H7 (cell line): ENCODE measurements at regions not wholly inside any gene's neighbourhood (a gene's known extent, or its start where the extent isn't known, plus 50 kb on each side); places are given as distances from the start of the nearest gene placed in this dataset.
"Not testable (repeated sequence)": the region's sequence is repeated elsewhere in the genome, so short reads cannot be mapped to it uniquely, and the experiment has no call there.

Experiments used
- DNase-seq: peaks from one replicate; pipeline ENCODE4 v3.0.0; 2012
- H3K27me3 ChIP-seq: 2 replicates; pipeline ENCODE4 v1.6.0; 2011; ENCODE audit warnings: mild to moderate bottlenecking, low read length; ENCODE audit not compliant: control insufficient read depth, insufficient read depth
- H3K36me3 ChIP-seq: replicated peaks from 2 replicates; pipeline ENCODE4 v1.5.1; 2011; ENCODE audit warnings: low read length; ENCODE audit not compliant: control insufficient read depth, insufficient read depth
- H3K4me3 ChIP-seq: 2 replicates; pipeline ENCODE4 v1.5.1; 2011; ENCODE audit warnings: low read depth, mild to moderate bottlenecking, control low read depth, low read length, moderate library complexity; ENCODE audit not compliant: insufficient read depth

- no peaks in the 10 kb centered on the region; the same call in 1 of the 2 replicates for H3K27me3 ChIP-seq
- no peaks in the 10 kb centered on the region for H3K36me3 ChIP-seq
- H3K4me3 ChIP-seq, result no peak overlapping the region
- DNase-seq, result peak; percentile 67
Measured at GRCh38 chr18:78813936-78814710, 165.5 kb upstream of the SALL3 start.

- H3K36me3 ChIP-seq, result no peaks in the 10 kb centered on the region
- peak; percentile 65 for DNase-seq
- H3K27me3 ChIP-seq, result no peaks in the 10 kb centered on the region; the same call in 1 of the 2 replicates
- H3K4me3 ChIP-seq, result no peak overlapping the region
Measured at GRCh38 chr18:78814766-78815165, 164.9 kb upstream of the SALL3 start.

- H3K27me3 ChIP-seq, result no peaks in the 10 kb centered on the region; the same call in 1 of the 2 replicates
- H3K36me3 ChIP-seq, result no peaks in the 10 kb centered on the region
- no peak for DNase-seq
- no peak overlapping the region for H3K4me3 ChIP-seq
Measured at GRCh38 chr18:78816114-78816513, 163.5 kb upstream of the SALL3 start.

- DNase-seq, result no peak
- no peaks in the 10 kb centered on the region; the same call in 1 of the 2 replicates for H3K27me3 ChIP-seq
- H3K4me3 ChIP-seq, result no peak overlapping the region
- H3K36me3 ChIP-seq, result no peaks in the 10 kb centered on the region
Measured at GRCh38 chr18:78816916-78817315, 162.7 kb upstream of the SALL3 start.

- Histone ChIP-seq H3K4me3 (no peak overlapping the region), H3K27me3 (no peaks in the 10 kb centered on the region; the same call in 1 of the 2 replicates), H3K36me3 (no peaks in the 10 kb centered on the region)
- no peak for DNase-seq
Measured at GRCh38 chr18:78818495-78818894, 161.1 kb upstream of the SALL3 start.

GRCh38 chr18:78818961-78819360, 160.7 kb upstream of the SALL3 start:
- DNase-seq, result no peak
- Histone ChIP-seq H3K27me3 (no peaks in the 10 kb centered on the region; the same call in 1 of the 2 replicates), H3K36me3 (no peaks in the 10 kb centered on the region), H3K4me3 (no peak overlapping the region)

- Histone ChIP-seq H3K4me3 (no peak overlapping the region), H3K36me3 (no peaks in the 10 kb centered on the region)
- DNase-seq, result no peak
Measured at GRCh38 chr18:78820161-78820834, 159.3 kb upstream of the SALL3 start.

GRCh38 chr18:78821396-78821795, 158.2 kb upstream of the SALL3 start:
- no peaks in the 10 kb centered on the region for H3K27me3 ChIP-seq
- no peaks in the 10 kb centered on the region for H3K36me3 ChIP-seq
- no peak for DNase-seq
- H3K4me3 ChIP-seq, result no peak overlapping the region

More at GRCh38 chr18:78820161-78820834, 159.3 kb upstream of the SALL3 start:
- no peaks in the 10 kb centered on the region for H3K27me3 ChIP-seq

- no peaks in the 10 kb centered on the region for H3K36me3 ChIP-seq
- no peak overlapping the region for H3K4me3 ChIP-seq
- no peaks in the 10 kb centered on the region for H3K27me3 ChIP-seq
- DNase-seq, result no peak
Measured at GRCh38 chr18:78822171-78822948, 157.3 kb upstream of the SALL3 start.

- no peak overlapping the region for H3K4me3 ChIP-seq
- H3K27me3 ChIP-seq, result no peaks in the 10 kb centered on the region
- no peak for DNase-seq
- H3K36me3 ChIP-seq, result no peaks in the 10 kb centered on the region
Measured at GRCh38 chr18:78822949-78823285, 156.7 kb upstream of the SALL3 start.

GRCh38 chr18:78825168-78825567, 154.4 kb upstream of the SALL3 start:
- Histone ChIP-seq H3K27me3 (no peaks in the 10 kb centered on the region), H3K36me3 (no peaks in the 10 kb centered on the region), H3K4me3 (no peak overlapping the region)
- DNase-seq, result peak; percentile 25

- H3K4me3 ChIP-seq, result no peak overlapping the region
- no peaks in the 10 kb centered on the region for H3K27me3 ChIP-seq
- H3K36me3 ChIP-seq, result no peaks in the 10 kb centered on the region
- peak; percentile 16 for DNase-seq
Measured at GRCh38 chr18:78826631-78827030, 153.0 kb upstream of the SALL3 start.

GRCh38 chr18:78827141-78827540, 152.5 kb upstream of the SALL3 start:
- no peak overlapping the region for H3K4me3 ChIP-seq
- peak; percentile 16 for DNase-seq
- no peaks in the 10 kb centered on the region for H3K36me3 ChIP-seq
- H3K27me3 ChIP-seq, result no peaks in the 10 kb centered on the region

- Histone ChIP-seq H3K4me3 (no peak overlapping the region), H3K36me3 (no peaks in the 10 kb centered on the region), H3K27me3 (no peaks in the 10 kb centered on the region)
- peak; percentile 22 for DNase-seq
Measured at GRCh38 chr18:78828131-78828530, 151.5 kb upstream of the SALL3 start.

- DNase-seq, result peak; percentile 43
- not testable (repeated sequence) for H3K36me3 ChIP-seq, H3K4me3 ChIP-seq, H3K27me3 ChIP-seq
Measured at GRCh38 chr18:78829026-78829425, 150.6 kb upstream of the SALL3 start.
